ENCODE measurements at regions not wholly inside any gene's neighbourhood (a gene's known extent, or its start where the extent isn't known, plus 50 kb on each side); places are given as distances from the start of the nearest gene placed in this dataset.

- TF ChIP-seq EZH2 (IDR thresholded peaks at IDR 0.05; ENCODE audit: low read depth, unreplicated experiment) (no peak), EZH2phosphoT487 (IDR thresholded peaks at IDR 0.05; ENCODE audit: unreplicated experiment) (no peak), POLR2AphosphoS5 (IDR thresholded peaks at IDR 0.05; ENCODE audit: low read depth) (no peak), NANOG (IDR thresholded peaks at IDR 0.05; ENCODE audit: borderline replicate concordance) (no peak), CTCF (conservative IDR thresholded peaks at IDR 0.05; ENCODE audit: low read depth in 2 of 2) (no peak), ETS1 (IDR thresholded peaks at IDR 0.05) (no peak), STAT1 (IDR thresholded peaks at IDR 0.05; ENCODE audit: unreplicated experiment) (no peak)
These were observed 180.3 kb upstream of the DKK2 start (continued) for GRCh38 chr4:107216379-107216778.

DNA sequence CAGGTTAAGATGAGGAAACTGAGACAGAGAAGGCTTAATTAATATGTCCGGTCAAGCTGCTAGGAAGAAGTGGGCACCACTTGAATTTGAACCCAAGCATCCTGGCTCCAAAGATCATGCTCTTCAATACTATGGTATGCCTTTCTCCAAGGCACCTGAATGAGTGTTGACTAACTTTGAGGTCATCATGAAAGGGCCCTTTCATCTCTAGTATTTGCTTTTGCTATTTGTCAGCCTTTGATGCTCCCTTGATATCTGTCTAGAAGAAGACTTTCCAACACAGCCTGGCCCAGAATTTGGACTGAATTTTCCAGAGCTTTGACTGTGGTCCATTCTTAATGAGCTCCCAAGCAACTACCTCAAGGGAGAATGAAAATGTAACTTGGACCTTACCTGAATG, 179.1 kb upstream of the DKK2 start:
- no peak overlapping the region for H2AFZ ChIP-seq
- H3K27me3 Mint-ChIP-seq (ENCODE audit: insufficient read depth, low read depth, poor library complexity), result no peaks in the 10 kb centered on the region
- H4K20me1 ChIP-seq (replicated peaks; ENCODE audit: insufficient read depth), result no peaks in the 10 kb centered on the region
- peaks cover 6% of the 10 kb centered on the region; the same call in 2 of the 3 replicates for H3K4me1 Mint-ChIP-seq
- no peaks in the 10 kb centered on the region for H3K4me1 ChIP-seq (ENCODE audit: insufficient read depth)
- DNase-seq (ENCODE audit: low spot score) (no peak), ATAC-seq (no peak)
- no peaks in the 10 kb centered on the region for H3K27me3 ChIP-seq (ENCODE audit: insufficient read depth)
- H3K4me3 Mint-ChIP-seq, result no peak overlapping the region
- H3K9me3 Mint-ChIP-seq, result no peaks in the 10 kb centered on the region
- H3K27ac ChIP-seq (ENCODE audit: low read depth), result no peak overlapping the region
- H3K4me3 ChIP-seq, result no peak overlapping the region
- H3K36me3 ChIP-seq (ENCODE audit: insufficient read depth), result no peaks in the 10 kb centered on the region
- H3K27ac Mint-ChIP-seq, result no peak overlapping the region
- no peaks in the 10 kb centered on the region for H3K36me3 Mint-ChIP-seq (ENCODE audit: low read depth)
- TF ChIP-seq EZH2 (IDR thresholded peaks at IDR 0.05; ENCODE audit: low read depth, unreplicated experiment) (no peak), ZNF331 (CRISPR knock-in tag; IDR thresholded peaks at IDR 0.05; ENCODE audit: low read depth) (no peak), NANOG (IDR thresholded peaks at IDR 0.05; ENCODE audit: borderline replicate concordance) (no peak), CREB1 (CRISPR knock-in tag; IDR thresholded peaks at IDR 0.05; ENCODE audit: low read depth) (no peak), ZNF114 (CRISPR knock-in tag; IDR thresholded peaks at IDR 0.05) (no peak), STAT1 (IDR thresholded peaks at IDR 0.05; ENCODE audit: unreplicated experiment) (no peak), CTCF (conservative IDR thresholded peaks at IDR 0.05; ENCODE audit: low read depth in 2 of 2) (no peak), JUNB (IDR thresholded peaks at IDR 0.05; ENCODE audit: unreplicated experiment) (no peak), REST (IDR thresholded peaks at IDR 0.05; ENCODE audit: unreplicated experiment) (no peak), EZH2phosphoT487 (IDR thresholded peaks at IDR 0.05; ENCODE audit: unreplicated experiment) (no peak), ETS1 (IDR thresholded peaks at IDR 0.05) (no peak)
- no peaks in the 10 kb centered on the region for H3K79me2 ChIP-seq (replicated peaks; ENCODE audit: insufficient read depth)
- 0 out of 2 replicates have a peak, but pooled peaks cover 4% of the 10 kb centered on the region for H3K9me2 ChIP-seq (ENCODE audit: insufficient read depth)
- no peak overlapping the region for H3K4me2 ChIP-seq
- H3F3A ChIP-seq (replicated peaks; ENCODE audit: low read depth), result no peaks in the 10 kb centered on the region

All from GM23338 (cell line).